Tibial artery (tissue), 4 donors: ENCODE measurements at regions not wholly inside any gene's neighbourhood (a gene's known extent, or its start where the extent isn't known, plus 50 kb on each side); places are given as distances from the start of the nearest gene placed in this dataset.

ENCODE experiments used
- DNase-seq, 2 donors: peaks; one replicate each; pipeline ENCODE4 v3.0.0-alpha.2; 2019
- H3K27ac ChIP-seq, 2 donors: fragments of 200-600 bp; sonication (generic) in 1 of 2; 1 replicate in 1 of 2; 2 replicates in 1 of 2; pipeline ENCODE4 v1.5.1; 2018 to 2019; ENCODE audit warnings: mild to moderate bottlenecking in 1 of 2
- H3K27me3 ChIP-seq, 2 donors: fragments of 200-600 bp; sonication (generic) in 1 of 2; one replicate each; pipeline versions ENCODE4 v1.5.1 to v1.6.0; 2016 to 2019
- H3K36me3 ChIP-seq, 3 donors: fragments of 200-600 bp; sonication (generic) in 2 of 3; one replicate each; pipeline ENCODE4 v1.5.1; 2016 to 2019; ENCODE audit warnings: mild to moderate bottlenecking in 2 of 3
- H3K4me1 ChIP-seq, 4 donors: fragments of 200-600 bp; sonication (generic) in 2 of 4; 1 replicate in 3 of 4; 2 replicates in 1 of 4; pipeline ENCODE4 v1.5.1; 2016 to 2019
- H3K4me3 ChIP-seq, 2 donors: fragments of 200-600 bp; sonication (generic) in 1 of 2; 1 replicate in 1 of 2; 2 replicates in 1 of 2; pipeline ENCODE4 v1.5.1; 2018 to 2019; ENCODE audit warnings: mild to moderate bottlenecking in 2 of 2
- H3K9me3 ChIP-seq, 3 donors: fragments of 200-600 bp; sonication (generic) in 1 of 3; one replicate each; pipeline ENCODE4 v1.5.1; 2016 to 2019
- CTCF ChIP-seq, 2 experiments: fragments of 200-600 bp in 1 of 2; fragments of 450-650 bp in 1 of 2; IDR thresholded peaks; one replicate each; pipeline ENCODE4 v1.5.1; 2017 to 2019; ENCODE audit warnings: antibody characterized with exemption in 2 of 2, mild to moderate bottlenecking in 1 of 2, moderate library complexity in 1 of 2
- intact Hi-C: fragments of 100-400 bp; cut with DNase I; formaldehyde crosslinking; loops from one replicate; pipeline ENCODE4 v1.15.0; 2023; ENCODE audit warnings: low total_unique reads

- intact Hi-C loops: no loop called here
- TF ChIP-seq CTCF (IDR thresholded peaks at IDR 0.05): no peak
- no peak overlapping the region for H3K4me3 ChIP-seq
- H3K27ac ChIP-seq: no peak overlapping the region
- no peak for DNase-seq
- no peaks in the 10 kb centered on the region for H3K4me1 ChIP-seq
- no peaks in the 10 kb centered on the region for H3K9me3 ChIP-seq
- H3K27me3 ChIP-seq: no peaks in the 10 kb centered on the region
- H3K36me3 ChIP-seq: no peaks in the 10 kb centered on the region
Measured at GRCh38 chr7:22676385-22676784, 50.6 kb upstream of the IL6 start.

GRCh38 chr7:22675917-22676343, 51.1 kb upstream of the IL6 start:
- H3K4me1 ChIP-seq: no peaks in the 10 kb centered on the region
- no peaks in the 10 kb centered on the region for H3K9me3 ChIP-seq
- no peaks in the 10 kb centered on the region for H3K36me3 ChIP-seq
- intact Hi-C loops: no loop called here
- no peaks in the 10 kb centered on the region for H3K27me3 ChIP-seq
- H3K4me3 ChIP-seq: no peak overlapping the region
- DNase-seq: no peak
- no peak overlapping the region for H3K27ac ChIP-seq
- no peak for TF ChIP-seq CTCF (IDR thresholded peaks at IDR 0.05)

GRCh38 chr7:22675421-22675820, 51.6 kb upstream of the IL6 start:
- intact Hi-C loops: no loop called here
- H3K4me3 ChIP-seq: no peak overlapping the region
- H3K27me3 ChIP-seq: no peaks in the 10 kb centered on the region
- H3K4me1 ChIP-seq: no peaks in the 10 kb centered on the region
- no peak for TF ChIP-seq CTCF (IDR thresholded peaks at IDR 0.05)
- DNase-seq: no peak
- H3K9me3 ChIP-seq: no peaks in the 10 kb centered on the region
- H3K36me3 ChIP-seq: no peaks in the 10 kb centered on the region
- no peak overlapping the region for H3K27ac ChIP-seq

- no peak for DNase-seq
- TF ChIP-seq CTCF (IDR thresholded peaks at IDR 0.05): no peak
- H3K27me3 ChIP-seq: no peaks in the 10 kb centered on the region
- no peaks in the 10 kb centered on the region for H3K36me3 ChIP-seq
- no peak overlapping the region for H3K27ac ChIP-seq
- H3K4me3 ChIP-seq: no peak overlapping the region
- intact Hi-C loops: no loop called here
- H3K4me1 ChIP-seq: no peaks in the 10 kb centered on the region
- no peaks in the 10 kb centered on the region for H3K9me3 ChIP-seq
Measured at GRCh38 chr7:22672846-22673680, 53.9 kb upstream of the IL6 start.

- H3K9me3 ChIP-seq: no peaks in the 10 kb centered on the region
- intact Hi-C loops: no loop called here
- no peak overlapping the region for H3K4me3 ChIP-seq
- no peaks in the 10 kb centered on the region for H3K4me1 ChIP-seq
- TF ChIP-seq CTCF (IDR thresholded peaks at IDR 0.05): no peak
- no peaks in the 10 kb centered on the region for H3K27me3 ChIP-seq
- no peaks in the 10 kb centered on the region for H3K36me3 ChIP-seq
- no peak for DNase-seq
- no peak overlapping the region for H3K27ac ChIP-seq
Measured at GRCh38 chr7:22671177-22671879, 55.7 kb upstream of the IL6 start.
